Left forelimb (tissue), 1 donor: ENCODE measurements at regions not wholly inside any gene's neighbourhood (a gene's known extent, or its start where the extent isn't known, plus 50 kb on each side); places are given as distances from the start of the nearest gene placed in this dataset.

Experiments used
- DNase-seq: peaks from one replicate; pipeline ENCODE4 v3.0.0-alpha.2; 2018; ENCODE audit warnings: low spot score

DNA sequence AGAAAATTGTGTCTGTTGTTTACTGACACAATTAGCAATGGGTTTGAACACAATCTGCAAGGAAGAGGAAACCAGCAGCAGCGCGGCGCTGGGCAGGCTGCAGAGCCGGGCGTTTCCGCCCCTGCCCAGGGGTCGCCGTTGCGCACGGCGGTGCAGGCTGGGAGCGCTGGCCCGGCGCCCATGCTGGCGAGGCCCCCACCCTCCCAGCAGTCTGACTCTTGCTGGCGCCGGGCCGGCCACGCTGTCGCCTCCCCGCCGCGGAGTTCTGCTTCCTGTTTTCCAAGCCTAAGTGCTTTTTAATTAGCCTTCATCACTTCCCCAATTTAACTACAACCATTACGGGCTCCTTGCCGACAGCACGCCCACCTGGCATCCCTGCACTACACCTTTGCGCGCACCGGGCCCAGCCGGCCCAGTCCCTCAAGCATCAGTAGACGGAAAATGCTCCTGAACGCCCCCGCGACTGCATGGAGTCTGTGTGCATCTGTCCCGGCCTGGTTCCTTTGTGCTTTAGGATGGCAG is 212.1 kb downstream of the GXYLT1 start:
- DNase-seq, result peak; percentile 81

DNA sequence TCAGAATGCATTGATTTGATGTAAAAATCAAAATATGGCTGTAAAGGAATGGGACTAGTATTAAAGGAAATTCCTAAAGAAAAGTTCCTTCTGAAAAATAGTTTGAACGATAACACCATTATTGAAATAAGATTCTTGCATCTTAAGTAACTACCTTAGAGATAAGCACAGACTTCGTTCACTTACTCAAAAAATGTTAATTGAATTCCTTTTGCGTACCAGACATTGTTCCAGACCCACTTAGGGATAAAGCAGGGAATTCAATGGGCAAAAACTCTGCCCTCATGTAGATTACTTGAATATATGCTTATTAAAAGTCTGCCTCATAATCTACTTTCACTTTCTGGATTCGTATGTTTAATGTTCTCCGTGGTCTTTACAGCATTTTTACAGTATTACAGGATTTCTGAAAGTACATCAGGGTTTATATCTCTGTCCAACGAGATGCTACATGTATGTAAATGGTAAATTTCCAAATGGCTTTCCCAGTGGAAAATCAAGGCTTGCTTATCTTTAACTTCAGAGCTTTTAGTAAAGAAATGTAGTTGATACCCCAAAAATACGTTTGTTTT is 213.7 kb downstream of the GXYLT1 start:
- no peak for DNase-seq

DNA sequence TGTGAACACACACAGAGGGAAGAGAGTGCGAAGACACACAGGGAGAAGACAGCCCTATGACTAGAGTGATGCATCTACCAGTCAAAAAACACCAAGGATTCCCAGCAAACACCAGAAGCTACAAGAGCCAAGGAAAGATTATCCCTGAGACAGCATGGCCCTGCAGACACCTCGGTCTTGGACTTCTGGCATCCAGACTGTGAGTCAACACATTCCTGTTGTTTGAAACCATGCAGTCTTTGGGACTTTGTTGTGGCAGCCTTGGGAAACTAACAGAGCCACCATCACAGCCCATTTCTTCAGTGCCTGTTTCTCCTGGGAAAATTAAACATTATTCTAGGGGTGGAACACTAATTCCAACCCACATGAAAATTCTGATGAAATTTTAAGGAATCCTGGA is 220.6 kb downstream of the GXYLT1 start:
- no peak for DNase-seq

GRCh38 chr12:41923351-41923750 is 221.3 kb downstream of the GXYLT1 start:
- no peak for DNase-seq

DNA sequence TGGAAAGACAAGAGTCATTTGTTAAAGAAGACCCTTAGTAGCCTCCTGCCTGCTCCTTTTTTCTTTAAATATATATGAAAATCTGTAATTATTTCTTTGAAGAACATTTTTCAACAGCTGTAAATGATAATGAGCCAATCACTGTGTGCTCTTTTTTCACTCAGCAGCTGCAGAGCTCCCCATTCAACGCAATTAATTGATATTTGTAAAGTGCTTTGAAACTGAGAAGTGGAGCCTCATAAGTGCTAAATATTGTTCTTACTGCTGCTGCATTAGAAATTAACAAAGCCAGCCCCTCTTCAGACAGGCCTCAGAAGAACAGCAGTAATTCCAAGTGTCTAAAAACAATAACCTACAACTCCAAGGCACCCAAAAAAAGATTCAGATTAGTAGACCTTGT is 224.3 kb downstream of the GXYLT1 start:
- DNase-seq, result no peak

DNA sequence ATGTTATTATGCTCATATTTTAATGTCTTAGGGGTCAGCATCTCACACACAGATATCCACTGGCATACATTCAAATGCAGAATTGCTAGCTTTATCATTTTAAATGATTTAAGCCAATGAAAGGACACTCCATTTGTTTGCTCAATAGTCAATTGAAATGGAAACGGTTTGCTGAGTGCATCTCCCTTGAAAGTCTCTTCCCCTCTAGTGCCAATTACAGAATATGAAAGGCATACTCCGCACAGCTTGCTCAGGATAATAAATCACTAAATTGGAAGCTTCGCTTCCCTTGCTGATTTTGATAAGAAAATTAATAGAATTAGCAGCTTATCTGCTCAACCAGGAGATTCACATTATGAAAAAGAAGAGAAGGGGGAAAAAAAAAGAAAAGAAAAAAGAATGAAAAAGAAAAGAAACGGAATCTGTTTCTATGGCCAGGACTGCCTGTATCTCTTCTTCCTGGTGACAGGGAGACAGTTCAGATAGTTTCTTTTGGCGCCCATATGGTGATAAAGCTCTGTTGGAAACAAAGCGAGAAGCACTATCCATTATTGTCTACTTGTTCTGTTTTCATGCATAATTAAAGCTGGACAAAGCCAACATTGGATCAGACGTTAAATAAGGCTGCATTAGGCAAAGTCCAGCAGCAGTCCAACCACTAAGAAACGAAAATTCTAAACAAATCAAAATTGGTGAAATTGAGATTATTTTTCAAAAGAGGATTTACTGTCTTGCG is 225.0 kb downstream of the GXYLT1 start:
- DNase-seq, result no peak

DNA sequence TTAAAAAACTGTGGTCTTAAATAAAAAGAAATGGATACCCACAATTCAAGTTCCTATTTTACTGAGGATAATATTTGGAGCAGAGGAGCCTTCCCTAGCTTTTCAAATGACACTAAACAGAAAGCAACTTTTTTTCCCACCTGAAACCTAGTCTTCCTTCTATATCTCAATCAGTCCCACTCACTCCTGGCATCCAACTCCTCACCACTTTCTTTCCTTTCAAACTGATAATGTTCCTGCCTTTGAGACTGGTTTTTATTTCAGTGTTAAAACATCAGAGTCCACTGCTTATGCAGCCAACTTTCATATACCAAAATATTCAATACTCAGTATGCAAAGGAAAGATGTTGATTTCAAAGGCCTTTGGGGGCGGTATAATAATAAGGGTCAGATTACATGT is 225.6 kb downstream of the GXYLT1 start:
- no peak for DNase-seq

DNA sequence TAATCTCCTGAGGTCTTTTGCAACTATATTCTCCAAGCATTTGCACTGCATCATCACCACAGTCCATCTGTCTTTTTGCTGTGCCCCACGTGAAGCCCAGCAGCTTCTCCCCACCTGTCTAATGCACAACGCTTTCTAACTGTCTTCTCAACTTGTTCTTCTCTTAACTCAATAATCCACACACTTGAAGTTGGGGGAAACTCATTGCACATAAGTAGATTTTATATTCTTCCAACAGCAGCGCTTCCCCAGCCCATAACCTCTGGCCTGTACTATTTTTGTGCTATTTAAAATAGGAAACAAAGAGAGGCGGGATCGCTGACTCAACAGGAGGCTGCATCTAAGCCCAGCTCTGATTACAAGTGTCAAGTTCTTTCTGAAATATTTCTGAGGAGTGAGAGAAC is 226.7 kb downstream of the GXYLT1 start:
- DNase-seq, result no peak

GRCh38 chr12:41917181-41917580 is 227.5 kb downstream of the GXYLT1 start:
- no peak for DNase-seq

GRCh38 chr12:41910578-41911320 is 233.9 kb downstream of the GXYLT1 start:
- DNase-seq, result no peak

- no peak for DNase-seq
Measured at GRCh38 chr12:41908206-41908605, 236.5 kb downstream of the GXYLT1 start.

GRCh38 chr12:41907550-41907949 is 237.1 kb downstream of the GXYLT1 start:
- no peak for DNase-seq

DNA sequence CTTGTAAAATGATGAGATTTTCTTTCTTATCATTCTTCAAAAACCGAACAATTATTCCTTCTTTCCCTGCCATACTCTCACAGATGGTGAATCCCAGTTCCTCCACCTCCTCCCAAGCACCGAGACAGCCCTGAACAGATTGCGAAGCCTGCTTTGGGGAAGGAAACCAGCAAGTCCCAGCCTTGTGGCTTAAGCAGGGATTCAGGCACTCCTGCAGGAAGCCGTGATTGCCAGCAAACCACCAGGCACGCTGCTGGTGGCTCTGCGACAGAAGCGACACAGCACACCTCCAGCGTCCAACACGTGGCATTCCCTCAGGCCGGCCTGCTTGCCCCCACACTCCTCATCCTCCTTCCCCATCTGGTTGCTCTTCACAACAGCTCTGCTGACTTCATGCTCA is 237.7 kb downstream of the GXYLT1 start:
- DNase-seq, result no peak

- DNase-seq, result no peak
Measured at GRCh38 chr12:41905759-41906297, 238.8 kb downstream of the GXYLT1 start.

DNA sequence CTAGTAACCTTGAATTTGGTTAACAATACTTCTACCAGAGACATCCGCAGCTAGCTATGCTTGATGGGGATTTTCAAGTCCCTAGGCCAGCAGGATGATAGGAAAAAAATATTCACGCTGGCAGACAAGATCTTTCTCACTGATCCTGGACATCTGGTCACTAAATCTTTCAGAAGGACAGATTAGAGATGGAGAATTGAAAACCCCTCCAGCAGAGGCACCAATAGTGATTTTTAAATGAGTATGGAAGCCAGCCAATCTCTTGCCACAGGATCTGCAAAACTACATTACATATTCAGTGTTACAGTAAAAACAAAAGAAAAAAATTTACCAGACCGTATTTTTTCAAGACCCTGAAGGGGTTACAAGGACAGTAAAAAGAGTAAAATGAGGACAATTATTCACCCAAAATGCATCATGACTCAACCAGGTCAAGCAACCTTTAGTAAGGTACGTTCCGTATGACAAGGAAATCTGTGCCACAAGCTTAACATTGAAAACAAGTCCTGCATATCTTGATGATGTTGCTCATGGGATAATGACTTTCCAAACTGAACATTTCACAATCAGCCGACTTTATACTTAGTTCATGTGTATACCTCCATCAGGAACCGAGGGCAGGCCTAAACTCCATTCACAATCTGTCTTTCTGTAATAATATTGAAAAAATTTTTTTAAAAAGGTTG is 239.5 kb downstream of the GXYLT1 start:
- no peak for DNase-seq

- DNase-seq, result no peak
Measured at GRCh38 chr12:41904041-41904440, 240.6 kb downstream of the GXYLT1 start.

DNA sequence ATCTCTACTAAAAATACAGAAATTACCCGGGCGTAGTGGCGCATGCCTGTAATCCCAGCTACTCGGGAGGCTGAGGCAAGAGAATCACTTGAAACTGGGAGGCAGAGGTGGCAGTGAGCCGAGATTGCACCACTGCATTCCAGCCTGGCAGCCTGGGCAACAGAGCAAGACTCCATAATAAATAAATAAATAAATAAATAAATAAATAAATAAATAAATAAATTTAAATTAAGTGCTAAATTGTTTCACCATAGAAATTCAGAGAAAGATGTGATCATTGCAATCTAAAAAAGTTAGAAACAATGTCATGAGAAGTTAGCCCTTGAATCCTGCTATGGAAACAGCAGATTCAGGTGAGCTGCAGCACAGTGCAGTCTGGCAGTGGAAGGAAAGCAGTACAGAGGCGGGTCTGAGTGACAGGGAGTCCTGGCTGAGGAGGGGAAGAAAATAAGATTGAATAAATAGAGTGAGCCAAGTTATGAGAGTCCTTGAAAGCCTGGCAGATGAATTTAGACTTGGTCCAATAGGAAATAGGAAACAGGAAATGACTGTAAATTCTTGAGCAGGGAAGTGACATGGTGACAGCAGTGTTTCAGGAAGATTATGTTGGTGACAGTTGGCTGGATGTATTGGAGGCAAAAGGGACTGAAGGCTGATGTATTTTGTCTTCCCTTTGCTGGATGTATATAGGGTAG is 241.5 kb downstream of the GXYLT1 start:
- no peak for DNase-seq

DNA sequence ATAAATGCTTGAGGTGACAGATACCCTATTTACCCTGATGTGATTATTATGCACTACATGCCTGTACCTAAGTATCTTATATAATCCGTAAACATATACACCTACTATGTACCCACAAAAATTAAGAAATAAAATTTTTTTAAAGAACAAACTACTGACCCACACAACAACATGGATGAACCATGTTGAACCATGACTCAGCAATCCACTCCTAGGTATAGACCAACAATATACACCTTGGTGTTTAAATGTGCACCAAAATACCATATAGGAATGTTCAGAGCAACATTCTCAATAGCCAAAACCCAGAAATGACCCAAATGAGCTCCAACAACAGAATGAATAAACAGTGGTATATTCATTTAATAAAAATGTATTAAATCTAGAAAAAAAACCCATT is 245.1 kb downstream of the GXYLT1 start:
- no peak for DNase-seq

DNA sequence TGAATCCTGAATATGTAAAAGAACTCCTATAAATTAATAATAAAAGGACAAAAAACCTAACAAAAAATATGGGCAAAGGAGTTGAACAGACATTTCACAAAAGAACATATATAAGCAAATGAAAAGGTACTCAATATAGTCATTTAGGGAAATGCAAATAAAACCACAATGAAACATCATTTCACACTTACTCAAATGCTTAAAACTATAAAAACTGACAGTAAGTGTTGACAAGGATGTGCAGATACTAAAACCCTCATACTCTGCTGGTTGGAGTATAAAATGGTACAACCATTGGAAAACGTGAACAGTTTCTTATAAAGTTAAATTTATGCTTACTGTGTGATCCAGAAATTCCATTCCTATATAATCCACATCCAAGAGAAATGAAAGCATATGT is 247.1 kb downstream of the GXYLT1 start:
- no peak for DNase-seq

DNA sequence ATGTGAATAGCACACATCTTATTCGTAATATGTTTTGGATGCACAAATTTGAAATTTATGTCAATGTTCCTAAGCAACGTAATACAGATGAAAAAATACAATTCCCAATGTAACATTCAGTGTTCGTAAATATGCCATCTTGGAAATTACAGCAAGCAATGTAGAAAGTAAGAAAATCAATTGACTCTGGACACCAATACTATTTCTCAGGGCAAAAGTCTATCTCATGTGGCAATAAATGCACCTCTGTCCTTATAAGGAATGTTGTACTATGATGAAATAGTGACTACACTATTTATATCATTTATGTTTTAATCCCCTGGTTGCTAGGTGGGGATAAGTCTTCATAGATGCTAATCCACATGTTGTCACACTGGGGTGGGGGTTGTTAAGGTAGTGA is 251.2 kb downstream of the GXYLT1 start:
- no peak for DNase-seq

DNA sequence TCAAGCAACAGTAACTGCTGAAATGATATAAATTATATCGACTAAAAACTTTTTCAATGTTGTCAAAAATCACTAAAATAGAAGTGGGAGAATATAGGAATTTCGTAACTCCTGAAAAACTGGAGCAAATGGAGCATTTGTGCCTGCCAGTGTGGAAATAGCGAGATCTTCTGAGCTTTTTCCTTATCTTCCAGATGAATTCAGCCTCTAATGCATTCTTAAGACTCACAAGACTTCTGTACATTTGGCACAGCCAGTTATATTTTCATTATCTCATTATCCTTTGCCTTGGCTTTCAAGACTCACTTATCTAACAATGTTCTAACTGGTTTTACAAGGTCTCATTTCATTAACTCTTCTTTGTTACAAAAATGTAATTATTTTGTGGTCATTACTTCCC is 252.4 kb downstream of the GXYLT1 start:
- DNase-seq, result no peak

DNA sequence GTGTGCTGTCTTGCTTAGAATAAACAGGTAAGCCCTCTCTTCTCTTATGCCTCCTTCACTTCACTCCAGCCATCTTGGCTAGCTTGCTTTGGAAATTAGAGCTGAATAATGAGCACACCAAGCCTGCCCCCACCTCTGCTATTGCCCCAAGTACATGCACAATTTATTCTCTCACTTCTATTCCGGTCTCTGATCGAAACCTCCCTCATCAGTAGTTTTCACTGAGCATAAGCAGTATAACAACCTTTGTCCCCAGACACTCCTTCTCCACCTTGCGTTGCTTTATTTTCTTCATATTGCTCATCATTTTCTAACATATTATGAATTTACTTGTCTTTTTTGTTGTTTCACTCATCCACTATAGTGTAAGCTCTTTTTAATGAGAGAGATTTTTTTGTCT is 253.4 kb downstream of the GXYLT1 start:
- DNase-seq, result no peak
